HepG2 (cell line): ENCODE measurements at regions not wholly inside any gene's neighbourhood (a gene's known extent, or its start where the extent isn't known, plus 50 kb on each side); places are given as distances from the start of the nearest gene placed in this dataset.

Experiments used
- ATAC-seq: fragments of 200-7000 bp; cut with Tn5 transposase; 3 replicates; pipeline ENCODE4 v1.9.1; 2020; ENCODE audit warnings: mild to moderate bottlenecking, moderate library complexity
- BruUV-seq: library from RNA; stranded (reverse); fragments of 400-500 nt; replicated peaks from 2 replicates; lab custom pipeline; 2021; lab: Mats Ljungman, UMichigan
- CTCF ChIA-PET: fragments of 300-600 bp; formaldehyde crosslinking; extraction: SDS; loops from one replicate; lab custom pipeline; 2021; ENCODE audit warnings: low total read pairs, inconsistent platforms, low intra/inter-chr PET ratio; lab: Yijun Ruan, JAX
- POLR2A ChIA-PET: fragments of 350-600 bp; sonication (Branson Sonifier 250); formaldehyde crosslinking; loops from one replicate; lab custom pipeline; 2020; ENCODE audit warnings: antibody characterized with exemption, inconsistent platforms; lab: Yijun Ruan, JAX
- DNase-seq: peaks from one replicate; pipeline ENCODE4 v3.0.0-alpha.2; 2015; ENCODE audit warnings: low spot score
- FAIRE-seq: peaks from 3 replicates; lab custom pipeline; 2011; peaks lifted over from hg19 to GRCh38; lab: Jason Lieb, UNC
- H2AFZ ChIP-seq: one replicate; pipeline ENCODE4 v1.6.1; 2011; ENCODE audit warnings: low read length, inconsistent platforms
- H3K27ac ChIP-seq: fragments of 300-600 bp; 3 replicates; pipeline ENCODE4 v1.8.0; 2011; ENCODE audit warnings: mixed run types, mild to moderate bottlenecking, mixed read lengths, low read length, inconsistent platforms; ENCODE audit not compliant: insufficient read depth; ENCODE audit errors: extremely low read length
- H3K27me3 ChIP-seq, 2 experiments: fragments of 200-600 bp in 1 of 2; 2 replicates in 1 of 2; 3 replicates in 1 of 2; pipeline versions ENCODE4 v1.6.0 to v1.8.0; 2011; ENCODE audit warnings: low read length in 2 of 2, mild to moderate bottlenecking in 2 of 2, moderate library complexity in 2 of 2, inconsistent platforms in 1 of 2; ENCODE audit not compliant: insufficient read depth in 2 of 2, control insufficient read depth in 1 of 2
- H3K36me3 ChIP-seq, 2 experiments: fragments of 200-600 bp in 1 of 2; replicated peaks in 1 of 2; 2 replicates in 1 of 2; 3 replicates in 1 of 2; pipeline versions ENCODE4 v1.5.1 to v1.8.0; 2011; ENCODE audit warnings: low read length in 2 of 2, inconsistent platforms in 1 of 2; ENCODE audit not compliant: insufficient read depth in 2 of 2, control insufficient read depth in 1 of 2
- H3K4me1 ChIP-seq: 2 replicates; pipeline ENCODE4 v1.5.1; 2012; ENCODE audit warnings: low read length, inconsistent platforms; ENCODE audit not compliant: insufficient read depth
- H3K4me2 ChIP-seq: 2 replicates; pipeline ENCODE4 v1.6.0; 2011; ENCODE audit warnings: low read depth, low read length, inconsistent platforms
- H3K4me3 ChIP-seq, 3 experiments: fragments of 200-600 bp in 1 of 3; sonication (generic), shearing (Covaris generic) in 1 of 3; replicated peaks in 1 of 3; 2 replicates each; pipeline ENCODE4 v1.5.1; 2011 to 2016; ENCODE audit warnings: low read length in 3 of 3, inconsistent platforms in 2 of 3, low read depth in 2 of 3, mild to moderate bottlenecking in 2 of 3, control low read depth in 1 of 3, mixed read lengths in 1 of 3; ENCODE audit not compliant: insufficient read depth in 1 of 3
- H3K79me2 ChIP-seq: one replicate; pipeline ENCODE4 v1.6.1; 2011; ENCODE audit warnings: low read length, inconsistent platforms; ENCODE audit not compliant: insufficient read depth
- H3K9ac ChIP-seq: 2 replicates; pipeline ENCODE4 v1.6.0; 2011; ENCODE audit warnings: mild to moderate bottlenecking, low read depth, low read length, inconsistent platforms; ENCODE audit not compliant: insufficient read depth
- H3K9me3 ChIP-seq: 2 replicates; pipeline ENCODE4 v1.5.1; 2012; ENCODE audit warnings: mild to moderate bottlenecking, low read length
- H4K20me1 ChIP-seq: 2 replicates; pipeline ENCODE4 v1.6.0; 2011; ENCODE audit warnings: inconsistent platforms, mild to moderate bottlenecking, low read length, moderate library complexity; ENCODE audit not compliant: insufficient read depth
- JDP2 ChIP-seq: sonication (generic); formaldehyde crosslinking; IDR thresholded peaks from 2 replicates; pipeline ENCODE4 v1.8.1; 2022; ENCODE audit warnings: missing genetic modification reagents, borderline replicate concordance
- NR3C1 ChIP-seq: sonication (generic); formaldehyde crosslinking; IDR thresholded peaks from 2 replicates; pipeline ENCODE4 v1.4.0; 2020; ENCODE audit warnings: missing genetic modification reagents
- THAP9 ChIP-seq: sonication (generic); formaldehyde crosslinking; IDR thresholded peaks from 2 replicates; pipeline ENCODE4; 2020; ENCODE audit warnings: missing genetic modification reagents, mild to moderate bottlenecking, borderline replicate concordance
- ZNF256 ChIP-seq: sonication (generic); formaldehyde crosslinking; conservative IDR thresholded peaks from 2 replicates; pipeline ENCODE4 v1.4.0; 2020; ENCODE audit warnings: missing genetic modification reagents
- ZNF501 ChIP-seq: sonication (generic); formaldehyde crosslinking; IDR thresholded peaks from 2 replicates; pipeline ENCODE4 v1.5.1; 2020; ENCODE audit warnings: mild to moderate bottlenecking, moderate library complexity, missing genetic modification reagents
- ZNF781 ChIP-seq: sonication (generic); formaldehyde crosslinking; IDR thresholded peaks from 2 replicates; pipeline ENCODE4 v1.5.1; 2020; ENCODE audit warnings: borderline replicate concordance, mild to moderate bottlenecking, missing genetic modification reagents; ENCODE audit errors: not compliant biosample characterization
- ZNF879 ChIP-seq: sonication (generic); formaldehyde crosslinking; IDR thresholded peaks from 2 replicates; pipeline ENCODE4 v1.8.1; 2023; ENCODE audit warnings: missing genetic modification reagents
- WGBS: methylation state at CpG from one replicate; pipeline ENCODE4 v1.1.6; 2017; ENCODE audit warnings: low lambda C conversion rate; 5-methylcytosine and 5-hydroxymethylcytosine counted together
- in situ Hi-C: cut with HindIII; loops from 2 replicates; pipeline ENCODE4 v1.10.0; 2017; ENCODE audit warnings: low pct_unique_long_range_greater_than_20kb; ENCODE audit not compliant: extremely low pct_ligation_motif_present
- intact Hi-C: fragments of 100-400 bp; cut with micrococcal nuclease; formaldehyde crosslinking; loops from one replicate; pipeline ENCODE4 v1.10.0; 2022; ENCODE audit not compliant: unreplicated experiment
- TF ChIP-seq, protein P1 (sequence below): IDR thresholded peaks from 2 replicates; pipeline ENCODE4 v1.6.1; 2016; ENCODE audit warnings: control low read depth
- TF ChIP-seq, protein P2 (sequence below): sonication (generic); formaldehyde crosslinking; IDR thresholded peaks from 2 replicates; pipeline ENCODE4 v1.8.1; 2023; ENCODE audit warnings: missing genetic modification reagents, inconsistent platforms, borderline replicate concordance

- no peaks in the 10 kb centered on the region for H3K9me3 ChIP-seq
- 0% methylated on average over 1 of the region's 1 CpG for WGBS
- H3K79me2 ChIP-seq, result no peaks in the 10 kb centered on the region
- CTCF ChIA-PET, result no interaction called here
- H3K4me3 ChIP-seq, result no peak overlapping the region
- ATAC-seq (no peak), DNase-seq (no peak)
- in situ Hi-C loops, result no loop called here
- H3K9ac ChIP-seq, result no peak overlapping the region
- H3K36me3 ChIP-seq, result no peaks in the 10 kb centered on the region
- TF ChIP-seq, protein P1, sequence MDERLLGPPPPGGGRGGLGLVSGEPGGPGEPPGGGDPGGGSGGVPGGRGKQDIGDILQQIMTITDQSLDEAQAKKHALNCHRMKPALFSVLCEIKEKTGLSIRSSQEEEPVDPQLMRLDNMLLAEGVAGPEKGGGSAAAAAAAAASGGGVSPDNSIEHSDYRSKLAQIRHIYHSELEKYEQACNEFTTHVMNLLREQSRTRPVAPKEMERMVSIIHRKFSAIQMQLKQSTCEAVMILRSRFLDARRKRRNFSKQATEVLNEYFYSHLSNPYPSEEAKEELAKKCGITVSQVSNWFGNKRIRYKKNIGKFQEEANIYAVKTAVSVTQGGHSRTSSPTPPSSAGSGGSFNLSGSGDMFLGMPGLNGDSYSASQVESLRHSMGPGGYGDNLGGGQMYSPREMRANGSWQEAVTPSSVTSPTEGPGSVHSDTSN (CRISPR knock-in tag), result no peak
- TF ChIP-seq ZNF879 (CRISPR knock-in tag) (no peak), ZNF256 (CRISPR knock-in tag) (no peak), NR3C1 (CRISPR knock-in tag) (no peak), ZNF781 (CRISPR knock-in tag) (no peak), ZNF501 (CRISPR knock-in tag) (no peak), THAP9 (no peak), JDP2 (CRISPR knock-in tag) (no peak)
- TF ChIP-seq, protein P2, sequence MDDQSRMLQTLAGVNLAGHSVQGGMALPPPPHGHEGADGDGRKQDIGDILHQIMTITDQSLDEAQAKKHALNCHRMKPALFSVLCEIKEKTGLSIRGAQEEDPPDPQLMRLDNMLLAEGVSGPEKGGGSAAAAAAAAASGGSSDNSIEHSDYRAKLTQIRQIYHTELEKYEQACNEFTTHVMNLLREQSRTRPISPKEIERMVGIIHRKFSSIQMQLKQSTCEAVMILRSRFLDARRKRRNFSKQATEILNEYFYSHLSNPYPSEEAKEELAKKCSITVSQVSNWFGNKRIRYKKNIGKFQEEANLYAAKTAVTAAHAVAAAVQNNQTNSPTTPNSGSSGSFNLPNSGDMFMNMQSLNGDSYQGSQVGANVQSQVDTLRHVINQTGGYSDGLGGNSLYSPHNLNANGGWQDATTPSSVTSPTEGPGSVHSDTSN (CRISPR knock-in tag), result no peak
- TF ChIP-seq, all 625 proteins: peak for 0
- no TSS peak for BruUV-seq
- Histone ChIP-seq H4K20me1 (no peaks in the 10 kb centered on the region), H3K4me2 (no peak overlapping the region), H3K27ac (no peak overlapping the region), H3K27me3 (no peaks in the 10 kb centered on the region; a peak in 1 of 5 replicates), H2AFZ (no peak overlapping the region), H3K4me1 (no peaks in the 10 kb centered on the region)
- intact Hi-C loops, result no loop called here
- FAIRE-seq, result no peak
- POLR2A ChIA-PET, result no interaction called here
Measured at GRCh38 chr2:16520891-16521290, 144.7 kb downstream of the CYRIA start.
